ENCODE measurements at regions not wholly inside any gene's neighbourhood (a gene's known extent, or its start where the extent isn't known, plus 50 kb on each side); places are given as distances from the start of the nearest gene placed in this dataset.
"Not testable (repeated sequence)": the region's sequence is repeated elsewhere in the genome, so short reads cannot be mapped to it uniquely, and the experiment has no call there.

DNA sequence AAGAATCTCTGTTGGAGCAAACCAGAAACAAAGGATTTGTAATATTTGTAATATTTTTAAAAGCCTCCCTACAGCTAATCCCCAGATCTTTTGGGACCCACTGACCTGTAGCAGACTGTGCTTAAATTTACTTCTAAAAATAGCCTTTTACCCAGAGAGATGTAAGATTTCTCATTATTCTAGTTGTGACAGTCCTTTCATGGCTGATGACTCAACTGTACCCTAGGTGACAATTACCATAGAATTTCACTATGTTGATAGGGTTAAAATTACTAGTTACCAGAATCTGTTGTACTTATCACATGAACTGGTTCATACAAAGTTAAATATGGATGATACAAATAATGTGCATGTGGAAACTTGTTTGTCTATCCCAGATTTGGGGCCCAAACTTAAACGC lies 543.9 kb upstream of the SEMA6A start:
- TF ChIP-seq EZH2phosphoT487 (IDR thresholded peaks at IDR 0.05; ENCODE audit: borderline replicate concordance, low read depth, low read length), result no peak
- no peak for TF ChIP-seq CTCF (conservative IDR thresholded peaks at IDR 0.05; ENCODE audit: low read length)
- CTCF ChIA-PET (ENCODE audit: unreplicated experiment), result no interaction called here
- H3K4me3 ChIP-seq (ENCODE audit: low read depth, low read length, poor library complexity, severe bottlenecking), result no peak overlapping the region
- H3K4me1 ChIP-seq (ENCODE audit: insufficient read depth, low read length, poor library complexity, severe bottlenecking), result no peaks in the 10 kb centered on the region
- H3K9me2 ChIP-seq (ENCODE audit: insufficient read depth, low read length), result no peaks in the 10 kb centered on the region
- intact Hi-C loops (cut with micrococcal nuclease; ENCODE audit: unreplicated experiment), result no loop called here
- H3K4me2 ChIP-seq (ENCODE audit: low read length), result no peak overlapping the region
- H3K79me2 ChIP-seq (ENCODE audit: insufficient read depth, low read depth, low read length), result no peaks in the 10 kb centered on the region
- H3K9me3 ChIP-seq (ENCODE audit: low read length), result no peaks in the 10 kb centered on the region
- DNase-seq (ENCODE audit: low spot score), result no peak
- no peak overlapping the region for H3K27ac ChIP-seq (ENCODE audit: low read depth, low read length, poor library complexity, severe bottlenecking)
- H3K36me3 ChIP-seq (ENCODE audit: insufficient read depth, low read length), result no peaks in the 10 kb centered on the region
- no peaks in the 10 kb centered on the region for H4K20me1 ChIP-seq (ENCODE audit: insufficient read depth, low read length)
- H2AFZ ChIP-seq (ENCODE audit: low read length), result no peak overlapping the region
- POLR2A ChIA-PET, result no interaction called here
- no TSS peak for BruUV-seq (replicated peaks)

DNA sequence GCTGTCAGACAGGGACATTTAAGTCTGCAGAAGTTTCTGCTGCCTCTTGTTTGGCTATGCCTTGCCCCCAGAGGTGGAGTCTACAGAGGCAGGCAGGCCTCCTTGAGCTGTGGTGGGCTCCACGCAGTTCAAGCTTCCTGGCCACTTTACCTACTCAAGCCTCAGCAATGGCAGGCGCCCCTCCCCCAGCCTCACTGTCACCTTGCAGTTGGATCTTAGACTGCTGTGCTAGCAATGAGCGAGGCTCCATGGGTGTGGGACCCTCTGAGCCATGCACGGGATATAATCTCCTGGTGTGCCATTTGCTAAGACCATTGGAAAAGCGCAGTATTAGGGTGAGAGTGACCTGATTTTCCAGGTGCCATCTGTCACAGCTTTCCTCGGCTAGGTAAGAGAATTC lies 542.7 kb upstream of the SEMA6A start:
- POLR2A ChIA-PET; H3K4me3 ChIP-seq (ENCODE audit: low read depth, low read length, poor library complexity, severe bottlenecking); H2AFZ ChIP-seq (ENCODE audit: low read length); H3K36me3 ChIP-seq (ENCODE audit: insufficient read depth, low read length); H3K9me2 ChIP-seq (ENCODE audit: insufficient read depth, low read length); H3K79me2 ChIP-seq (ENCODE audit: insufficient read depth, low read depth, low read length); H3K4me2 ChIP-seq (ENCODE audit: low read length); DNase-seq (ENCODE audit: low spot score); H3K4me1 ChIP-seq (ENCODE audit: insufficient read depth, low read length, poor library complexity, severe bottlenecking); intact Hi-C loops (cut with micrococcal nuclease; ENCODE audit: unreplicated experiment); H4K20me1 ChIP-seq (ENCODE audit: insufficient read depth, low read length); CTCF ChIA-PET (ENCODE audit: unreplicated experiment); BruUV-seq (replicated peaks); H3K9me3 ChIP-seq (ENCODE audit: low read length); H3K27ac ChIP-seq (ENCODE audit: low read depth, low read length, poor library complexity, severe bottlenecking): not testable (repeated sequence)

- no peaks in the 10 kb centered on the region for H3K9me3 ChIP-seq (ENCODE audit: low read length)
- TF ChIP-seq CTCF (conservative IDR thresholded peaks at IDR 0.05; ENCODE audit: low read length) (no peak), EZH2phosphoT487 (IDR thresholded peaks at IDR 0.05; ENCODE audit: borderline replicate concordance, low read depth, low read length) (no peak)
- no peak for DNase-seq (ENCODE audit: low spot score)
- BruUV-seq (replicated peaks), result no TSS peak
- H3K4me2 ChIP-seq (ENCODE audit: low read length), result no peak overlapping the region
- no peaks in the 10 kb centered on the region for H3K79me2 ChIP-seq (ENCODE audit: insufficient read depth, low read depth, low read length)
- H4K20me1 ChIP-seq (ENCODE audit: insufficient read depth, low read length), result no peaks in the 10 kb centered on the region
- no peak overlapping the region for H2AFZ ChIP-seq (ENCODE audit: low read length)
- H3K9me2 ChIP-seq (ENCODE audit: insufficient read depth, low read length), result no peaks in the 10 kb centered on the region
- ChIA-PET POLR2A (no interaction called here), CTCF (ENCODE audit: unreplicated experiment) (no interaction called here)
- H3K36me3 ChIP-seq (ENCODE audit: insufficient read depth, low read length), result no peaks in the 10 kb centered on the region
- no peak overlapping the region for H3K27ac ChIP-seq (ENCODE audit: low read depth, low read length, poor library complexity, severe bottlenecking)
- H3K4me1 ChIP-seq (ENCODE audit: insufficient read depth, low read length, poor library complexity, severe bottlenecking), result no peaks in the 10 kb centered on the region
- no peak overlapping the region for H3K4me3 ChIP-seq (ENCODE audit: low read depth, low read length, poor library complexity, severe bottlenecking)
- intact Hi-C loops (cut with micrococcal nuclease; ENCODE audit: unreplicated experiment), result no loop called here
Observed at GRCh38 chr5:117110548-117110947, 535.9 kb upstream of the SEMA6A start.
